ENCODE measurements at regions not wholly inside any gene's neighbourhood (a gene's known extent, or its start where the extent isn't known, plus 50 kb on each side); places are given as distances from the start of the nearest gene placed in this dataset.
"Not testable (repeated sequence)": the region's sequence is repeated elsewhere in the genome, so short reads cannot be mapped to it uniquely, and the experiment has no call there.

DNA sequence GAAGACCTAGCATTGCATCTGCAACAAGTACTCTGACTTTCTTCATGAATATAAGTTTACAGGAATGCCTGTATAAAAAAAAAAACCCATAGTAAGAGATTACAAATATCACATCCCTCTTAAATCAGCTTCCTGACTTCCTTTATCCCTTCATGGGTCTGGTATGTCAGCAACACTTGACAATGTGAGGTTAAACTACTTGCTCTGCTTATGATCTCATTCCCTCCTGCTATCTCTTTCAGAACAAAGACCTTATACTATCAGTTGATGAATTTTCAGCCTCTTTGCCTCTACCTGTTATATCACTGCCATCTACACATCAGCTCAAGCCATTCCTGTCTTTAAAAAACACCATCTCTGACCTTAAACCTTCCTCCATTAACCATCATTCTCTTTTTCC, 130.9 kb upstream of the SAMSN1 start:
- no peak for DNase-seq

DNA sequence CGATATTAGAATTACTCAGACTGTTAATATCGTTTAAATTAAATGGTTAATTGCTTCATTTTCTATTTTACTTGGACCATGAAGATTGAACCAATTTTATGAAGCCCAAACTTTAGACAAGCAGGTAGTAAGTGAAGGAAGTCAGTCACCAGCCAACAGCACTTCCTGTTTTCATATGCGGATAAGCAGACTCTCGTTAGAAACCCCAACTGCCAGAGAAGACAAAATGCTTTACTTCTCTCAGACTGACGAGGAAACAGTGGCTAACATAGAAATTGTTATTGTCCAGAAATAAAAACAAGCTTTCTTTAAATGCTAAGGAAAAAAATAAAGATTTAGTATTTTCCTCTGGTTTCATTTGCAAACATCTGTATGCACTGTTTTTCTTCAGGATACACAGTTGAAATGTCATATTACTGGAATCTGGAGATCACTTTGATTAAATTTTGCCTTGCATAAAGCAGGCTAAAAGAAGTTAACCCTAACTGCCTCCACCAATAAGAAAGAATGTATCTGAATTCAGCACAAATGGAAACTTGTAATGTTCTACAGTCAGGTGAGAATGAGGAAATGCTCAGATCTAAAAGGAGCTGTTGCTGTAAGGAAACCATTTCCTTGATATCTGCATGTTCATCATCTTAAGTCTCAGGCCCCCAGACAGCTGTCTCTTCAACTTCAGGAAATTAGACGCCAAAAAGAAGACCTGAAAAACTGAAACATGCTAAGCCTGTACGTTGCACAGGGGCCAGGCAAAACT, 129.8 kb upstream of the SAMSN1 start:
- no peak for DNase-seq

DNA sequence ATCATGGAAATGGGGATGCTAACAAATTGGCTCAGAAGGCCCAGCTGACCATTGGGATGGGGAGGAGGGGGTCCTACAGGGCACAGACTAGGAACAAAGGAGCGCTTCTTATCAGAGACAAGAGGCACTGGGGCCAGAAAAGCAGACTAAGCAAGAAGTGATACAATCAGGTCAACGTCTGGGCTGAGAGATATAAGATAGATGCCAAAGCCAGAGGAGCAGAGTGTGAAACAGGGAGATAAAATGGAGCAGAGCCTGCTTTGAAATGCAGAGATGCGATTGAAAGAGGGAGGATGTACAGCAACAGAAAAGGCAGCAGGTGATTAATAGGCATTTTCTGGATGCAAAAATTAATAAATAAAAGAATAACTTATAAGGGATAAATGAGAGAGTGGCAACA, 127.5 kb upstream of the SAMSN1 start:
- DNase-seq = no peak

DNA sequence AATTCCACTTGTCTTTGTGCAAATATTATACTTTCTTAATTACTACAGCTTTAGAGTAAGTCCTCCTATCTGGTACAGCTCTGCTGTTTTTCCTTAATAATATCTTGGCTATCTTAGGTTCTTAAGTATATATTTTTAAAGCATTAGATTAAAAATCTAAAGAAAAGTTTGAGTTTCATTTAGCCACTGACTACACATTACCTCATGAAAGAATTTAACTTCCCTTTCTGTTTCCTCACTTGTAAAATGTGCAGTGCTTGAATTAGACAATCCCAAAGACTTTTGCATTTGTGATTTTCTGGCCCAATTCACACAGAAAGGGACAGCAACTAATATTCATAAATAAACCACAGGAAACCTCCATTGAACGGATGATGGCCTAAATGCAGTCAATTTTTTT, 126.4 kb upstream of the SAMSN1 start:
- no peak for DNase-seq

DNA sequence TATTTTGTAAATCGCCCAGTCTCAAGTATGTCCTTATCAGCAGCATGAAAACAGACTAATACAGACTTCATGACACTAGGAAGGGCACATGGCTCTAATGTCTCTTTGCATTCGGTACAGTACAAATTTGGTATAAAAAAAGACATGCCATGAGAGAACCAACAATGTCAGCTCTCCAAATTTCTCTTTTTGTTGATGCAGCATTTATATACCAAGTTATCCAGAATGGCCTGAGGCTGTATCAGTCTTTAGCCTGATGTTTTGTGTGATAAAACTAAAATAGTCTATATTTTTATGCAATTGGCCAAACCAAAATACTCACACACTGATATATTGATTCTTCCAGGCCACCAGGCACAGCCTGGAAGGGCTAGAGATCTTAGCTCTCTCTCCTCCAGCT, 124.3 kb upstream of the SAMSN1 start:
- no peak for DNase-seq

DNA sequence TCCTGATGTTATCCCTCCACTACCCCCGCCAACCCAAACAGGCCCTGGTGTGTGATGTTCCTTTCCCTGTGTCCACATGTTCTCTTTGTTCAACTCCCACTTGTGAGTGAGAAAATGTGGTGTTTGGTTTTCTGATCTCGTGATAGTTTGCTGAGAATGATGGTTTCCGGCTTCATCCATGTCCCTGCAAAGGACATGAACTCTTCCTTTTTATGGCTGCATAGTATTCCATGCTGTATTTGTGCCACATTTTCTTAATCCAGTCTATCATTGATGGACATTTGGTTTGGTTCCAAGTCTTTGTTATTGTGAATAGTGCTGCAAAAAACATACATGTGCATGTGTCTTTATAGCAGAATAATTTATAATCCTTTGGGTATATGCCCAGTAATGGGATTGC, 123.0 kb upstream of the SAMSN1 start:
- not testable (repeated sequence) for DNase-seq

DNA sequence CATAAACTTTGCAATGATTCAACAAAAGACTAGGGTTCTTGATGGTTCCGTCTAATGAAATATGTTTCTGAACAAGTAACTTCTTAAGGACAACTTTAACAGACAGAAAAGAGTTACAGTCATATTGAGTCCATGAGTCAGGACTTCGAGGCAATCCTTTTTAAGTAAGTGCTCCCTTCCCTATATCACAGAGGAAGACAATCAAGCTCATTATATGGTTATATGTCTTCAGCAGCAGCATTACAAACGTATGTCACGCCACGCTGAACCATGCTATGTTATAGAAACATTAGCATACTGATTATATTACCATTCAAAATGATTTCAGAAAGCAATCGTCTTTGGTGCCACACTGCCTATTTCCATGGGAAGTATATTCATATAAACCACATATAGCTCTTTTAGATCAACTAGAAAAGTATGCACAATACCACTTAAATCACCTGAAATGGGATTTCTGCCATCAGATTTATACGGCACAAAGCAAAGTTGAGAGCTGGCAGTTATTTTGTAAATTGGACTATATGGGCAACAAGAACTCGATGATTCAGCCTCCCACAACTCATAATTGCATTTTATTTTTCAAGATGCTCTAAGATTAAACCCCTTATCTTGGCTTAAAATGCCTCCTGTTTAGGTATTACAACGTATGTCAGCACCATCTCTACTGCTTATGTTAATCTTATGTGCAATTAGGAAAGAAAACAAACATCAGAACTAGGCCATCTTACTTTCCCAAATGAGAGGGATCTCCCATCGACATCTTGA, 111.3 kb upstream of the SAMSN1 start:
- no peak for DNase-seq

DNA sequence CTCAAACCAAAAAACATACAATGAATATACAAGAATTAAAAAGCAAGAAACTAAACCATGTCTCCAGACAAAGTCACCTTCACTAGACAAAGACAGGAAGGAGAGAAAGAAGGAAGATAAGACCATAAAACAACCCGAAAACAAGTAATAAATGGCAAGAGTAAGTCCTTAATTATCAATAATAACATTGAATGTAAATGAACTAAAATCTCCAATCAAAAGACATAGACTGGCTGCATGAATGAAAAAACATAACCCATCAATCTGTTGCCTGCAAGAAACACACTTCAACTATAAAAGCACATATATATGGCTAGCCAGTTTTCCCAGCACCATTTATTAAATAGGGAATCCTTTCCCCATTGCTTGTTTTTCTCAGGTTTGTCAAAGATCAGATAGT, 100.8 kb upstream of the SAMSN1 start:
- no peak for DNase-seq

DNA sequence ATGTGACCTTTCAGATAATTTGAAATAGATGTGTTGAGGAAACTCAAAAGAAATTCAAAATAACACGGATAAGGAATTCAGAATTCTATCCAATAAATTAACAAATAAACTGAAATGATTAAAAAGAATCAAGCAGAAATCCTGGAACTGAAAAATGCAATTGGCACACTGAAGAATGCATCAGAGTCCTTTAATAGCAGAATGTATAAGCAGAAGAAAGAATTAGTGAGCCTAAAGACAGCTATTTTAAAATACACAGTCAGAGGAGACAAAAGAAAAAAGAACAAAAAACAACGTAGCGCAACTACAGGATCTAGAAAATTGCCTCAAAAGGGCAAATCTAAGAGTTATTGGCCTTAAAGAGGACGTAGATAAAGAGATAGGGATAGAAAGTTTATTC, 99.6 kb upstream of the SAMSN1 start:
- DNase-seq = no peak

DNA sequence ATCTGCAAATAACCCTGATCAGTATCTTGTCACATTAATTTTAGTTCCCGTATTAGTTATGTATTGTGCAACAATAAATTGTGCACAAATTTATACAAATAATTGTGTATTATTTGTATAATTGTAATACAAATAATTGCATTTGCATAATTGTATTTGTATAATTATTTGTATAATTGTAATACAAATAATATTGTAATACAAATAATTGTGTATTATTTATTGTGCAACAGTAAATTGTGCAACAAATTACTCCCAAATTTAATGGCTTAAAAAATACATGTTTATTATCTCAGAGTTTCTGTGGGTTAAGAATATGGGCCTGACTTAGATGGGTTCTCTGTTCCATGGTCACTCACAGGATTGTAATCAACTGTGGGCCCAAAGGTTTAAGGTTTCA, 86.2 kb upstream of the SAMSN1 start:
- DNase-seq = no peak

DNA sequence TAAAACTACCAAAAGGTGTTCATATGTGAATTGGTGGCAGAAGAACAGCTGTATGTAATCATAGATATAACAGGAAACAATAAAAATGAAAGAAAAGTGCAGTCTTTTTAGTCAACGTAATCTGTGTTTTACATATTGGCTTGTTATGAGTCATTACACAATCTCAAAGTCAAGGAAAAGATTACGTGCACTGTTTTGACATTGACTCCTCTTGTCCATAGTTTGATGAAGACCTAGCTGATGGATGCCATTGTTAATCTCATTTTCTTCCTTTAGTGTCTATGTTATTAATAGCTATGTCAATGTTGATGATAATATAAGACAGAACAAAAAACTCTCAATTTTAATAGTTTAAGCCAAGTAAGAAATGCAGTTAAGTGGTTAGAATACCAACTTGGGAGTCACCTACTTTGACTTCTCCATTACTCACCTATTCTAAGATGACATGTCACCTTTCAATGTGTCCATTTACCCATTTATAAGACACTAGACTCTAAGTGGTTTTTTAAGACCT, 84.5 kb upstream of the SAMSN1 start:
- DNase-seq = no peak

DNA sequence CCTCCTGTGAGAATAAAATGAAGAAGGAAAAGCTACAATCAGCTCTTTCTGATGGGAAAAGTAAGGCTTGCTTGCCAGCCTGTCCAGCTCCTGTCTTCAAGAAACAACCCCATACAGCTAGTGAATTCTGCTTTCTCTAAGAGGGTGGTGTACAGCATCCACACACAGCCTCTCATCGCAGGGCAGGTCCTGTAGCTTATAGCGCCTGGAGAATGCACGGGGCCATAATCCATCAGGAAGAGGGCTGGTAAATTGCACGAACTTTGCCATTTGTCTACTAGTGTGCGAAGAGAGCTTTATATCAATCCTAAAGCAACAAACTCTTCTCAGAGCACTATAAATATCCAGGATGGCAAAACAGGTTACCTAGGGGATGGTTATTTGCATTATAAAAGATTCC, 83.3 kb upstream of the SAMSN1 start:
- no peak for DNase-seq

DNA sequence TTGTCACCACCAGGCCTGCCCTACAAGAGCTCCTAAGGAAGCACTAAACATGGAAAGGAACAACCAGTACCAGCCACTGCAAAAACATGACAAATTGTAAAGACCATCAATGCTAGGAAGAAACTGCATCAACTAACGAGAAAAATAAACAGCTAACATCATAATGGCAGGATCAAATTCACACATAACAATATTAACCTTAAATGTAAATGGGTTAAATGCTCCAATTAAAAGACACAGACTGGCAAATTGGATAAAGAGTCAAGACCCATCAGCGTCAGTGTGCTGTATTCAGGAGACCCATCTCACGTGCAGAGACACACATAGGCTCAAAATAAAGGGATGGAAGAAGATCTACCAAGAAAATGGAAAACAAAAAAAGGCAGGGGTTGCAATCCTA, 77.0 kb upstream of the SAMSN1 start:
- not testable (repeated sequence) for DNase-seq

DNA sequence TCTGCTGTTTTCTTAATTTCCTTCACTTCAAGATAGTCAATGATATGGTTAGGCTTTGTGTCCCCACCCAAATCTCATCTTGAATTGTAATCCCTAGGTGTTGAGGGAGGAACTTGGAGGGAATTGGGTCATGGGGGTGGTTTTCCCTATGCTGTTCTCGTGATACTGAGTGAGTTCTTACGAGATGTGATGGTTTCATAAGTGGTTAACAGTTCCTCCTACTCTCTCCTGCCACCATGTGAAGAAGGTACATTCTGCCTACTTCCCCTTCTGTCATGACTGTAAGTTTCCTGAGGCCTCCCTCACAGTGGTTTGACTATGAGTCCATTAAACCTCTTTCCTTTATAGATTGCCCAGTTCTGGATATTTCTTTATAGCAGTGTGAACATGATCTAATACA, 74.0 kb upstream of the SAMSN1 start:
- no peak for DNase-seq

DNA sequence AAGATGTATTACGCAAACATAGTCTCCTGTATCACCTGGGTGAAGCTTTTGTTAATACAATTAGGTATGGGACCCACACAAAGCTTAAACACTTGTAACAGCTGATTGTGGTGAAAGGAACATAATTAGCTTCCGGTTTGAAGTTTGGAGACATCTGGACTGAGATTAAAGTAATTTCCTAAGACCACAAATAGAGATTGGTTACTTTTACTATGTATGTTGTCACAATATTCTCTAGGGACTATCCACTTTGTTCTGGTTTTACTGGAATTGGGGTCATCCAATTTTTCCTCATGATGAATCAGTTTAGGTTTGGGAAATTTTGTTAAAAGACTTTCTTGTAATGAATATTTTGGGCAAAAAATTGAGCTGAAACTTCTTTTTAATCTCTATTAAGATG, 71.8 kb upstream of the SAMSN1 start:
- DNase-seq = no peak

DNA sequence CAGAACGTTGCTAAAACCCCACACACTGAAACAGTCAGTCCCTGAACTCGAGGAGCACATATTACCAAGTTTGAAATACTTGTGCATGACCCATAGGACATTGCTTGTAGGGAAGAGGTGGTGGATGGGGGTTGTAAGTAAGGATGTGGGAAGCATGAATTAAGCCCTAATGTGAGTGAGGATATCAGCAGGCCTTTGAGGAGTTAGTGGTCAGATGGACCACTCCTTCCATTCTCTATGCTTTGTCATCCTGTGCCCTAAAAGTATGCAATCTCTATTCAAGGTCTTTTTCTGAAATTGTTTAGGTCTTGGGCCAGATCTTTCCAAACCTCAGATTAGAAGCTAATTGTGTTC, 70.9 kb upstream of the SAMSN1 start:
- DNase-seq = no peak

DNA sequence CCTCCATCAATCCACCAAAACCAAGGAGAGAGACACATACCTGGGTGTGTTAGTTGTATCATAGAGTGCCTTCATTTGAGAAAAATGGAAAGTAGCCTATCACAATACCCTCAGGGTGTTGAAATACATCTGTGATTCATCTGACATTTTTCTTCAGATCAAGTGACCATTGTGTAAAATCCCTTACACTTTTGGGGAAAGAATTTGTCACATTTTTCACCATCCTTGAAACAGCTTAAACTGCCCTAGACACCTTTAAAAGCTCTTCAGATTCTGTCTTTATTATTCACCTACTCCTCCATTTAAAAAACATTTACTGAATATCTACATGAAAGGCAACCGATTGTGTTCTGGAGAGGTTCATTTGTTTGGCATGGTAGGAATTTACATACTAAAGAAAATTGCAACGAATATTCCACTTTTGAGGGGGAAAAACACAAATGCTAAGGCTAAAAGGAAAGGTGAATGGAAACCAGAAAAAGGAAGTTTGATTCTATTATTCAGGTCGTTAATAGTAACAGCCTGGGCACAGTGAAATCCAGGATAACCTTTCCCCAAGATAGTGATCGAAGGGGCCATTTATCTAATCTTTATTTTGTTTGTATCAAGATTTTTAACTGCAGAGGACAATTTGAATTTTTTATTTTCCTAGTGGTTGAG, 70.4 kb upstream of the SAMSN1 start:
- DNase-seq = no peak

DNA sequence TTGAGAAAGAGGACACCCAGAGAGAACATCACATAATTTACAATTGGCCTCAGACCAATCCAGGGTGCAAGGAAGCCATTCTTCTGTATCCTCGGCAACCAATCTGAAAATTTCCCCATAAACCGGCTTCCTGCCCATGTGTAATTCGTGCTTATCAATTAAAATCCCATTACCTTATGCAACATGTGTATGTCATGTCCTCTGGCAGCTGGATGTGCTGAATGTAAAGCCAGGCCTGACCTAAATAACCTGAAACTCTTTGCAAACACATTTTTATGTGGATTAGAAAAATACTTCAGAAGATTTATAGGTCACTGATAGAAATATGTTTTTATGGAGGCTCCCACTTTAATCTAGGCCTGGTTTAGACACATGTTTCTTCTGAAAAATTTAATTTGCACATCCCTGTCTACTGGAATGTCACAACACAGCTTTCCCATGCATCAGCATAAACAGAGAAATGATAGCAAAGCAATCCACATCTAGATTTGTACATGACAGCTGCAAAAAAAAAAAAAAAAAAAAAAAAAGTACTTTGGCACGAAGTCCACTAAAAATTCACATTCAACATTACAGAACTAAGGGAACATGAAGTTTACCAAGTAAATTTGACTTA, 69.4 kb upstream of the SAMSN1 start:
- no peak for DNase-seq

DNA sequence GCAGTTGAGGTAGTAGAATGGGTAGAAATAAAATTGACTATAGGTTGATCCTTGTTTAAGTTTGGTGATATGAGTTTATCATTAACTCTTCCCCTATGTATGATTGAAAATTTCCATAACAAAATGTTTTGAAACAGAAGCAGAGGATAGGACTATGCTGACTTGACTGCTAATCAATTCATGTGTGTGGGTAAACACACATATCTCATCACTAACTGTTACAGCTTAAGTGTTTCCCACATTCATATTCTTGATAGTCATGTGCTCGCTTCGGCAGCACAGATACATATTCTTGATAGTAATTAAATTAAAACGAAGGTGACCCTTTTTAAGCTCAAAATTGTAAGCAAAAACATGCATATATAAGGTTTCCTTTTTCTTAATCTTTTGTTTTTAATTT, 68.2 kb upstream of the SAMSN1 start:
- DNase-seq = no peak

DNA sequence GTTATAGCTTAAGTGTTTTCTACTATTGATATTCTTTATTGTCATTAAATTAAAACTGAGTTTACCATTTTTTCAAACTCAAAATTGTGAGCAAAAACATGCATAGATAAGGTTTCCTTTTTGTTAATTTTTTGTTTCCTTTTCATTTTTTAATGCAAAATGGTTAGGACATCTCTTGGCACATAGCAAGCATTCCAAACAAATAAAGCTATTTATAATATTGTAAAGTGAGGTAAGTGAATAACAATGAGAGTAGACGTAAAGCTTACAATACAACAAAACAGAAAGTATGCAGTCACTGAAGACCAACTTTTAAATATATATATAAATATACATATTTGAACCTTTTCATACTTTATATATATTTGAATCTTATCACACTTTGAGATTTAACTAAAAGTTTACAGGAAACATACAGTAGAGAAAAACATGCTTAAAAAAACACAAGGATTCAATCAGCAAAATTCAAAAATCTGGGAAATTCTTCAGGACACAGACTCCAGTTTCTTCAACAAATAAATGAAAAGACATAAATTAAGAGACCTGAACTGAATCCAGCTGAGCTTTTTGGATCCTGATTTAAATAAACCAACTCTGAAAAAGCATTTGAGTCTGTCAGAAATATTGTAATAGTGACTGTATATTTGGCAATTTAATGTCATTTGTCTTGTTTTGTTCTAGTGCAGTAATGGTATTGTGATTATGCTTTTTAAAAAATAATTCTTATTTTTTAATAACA, 67.5 kb upstream of the SAMSN1 start:
- no peak for DNase-seq

DNA sequence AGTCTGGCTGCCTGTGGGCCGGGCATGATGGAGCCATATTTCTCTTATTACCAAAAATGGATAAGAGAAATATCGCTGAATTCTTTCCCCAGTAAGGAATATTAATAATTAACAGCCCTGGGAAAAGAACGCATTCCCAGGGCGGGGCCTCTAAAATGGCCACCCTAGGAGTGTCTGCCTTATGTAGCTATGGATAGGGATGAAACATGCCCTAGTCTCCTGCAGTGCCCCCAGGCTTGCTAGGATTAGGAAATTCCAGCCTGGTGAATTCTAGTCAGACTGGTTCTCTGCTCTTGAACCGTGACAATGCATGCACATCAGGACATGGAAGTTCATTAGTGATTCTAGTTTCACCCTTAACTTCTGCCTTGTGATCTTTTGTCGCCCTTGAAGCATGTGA, 64.0 kb upstream of the SAMSN1 start:
- not testable (repeated sequence) for DNase-seq

DNA sequence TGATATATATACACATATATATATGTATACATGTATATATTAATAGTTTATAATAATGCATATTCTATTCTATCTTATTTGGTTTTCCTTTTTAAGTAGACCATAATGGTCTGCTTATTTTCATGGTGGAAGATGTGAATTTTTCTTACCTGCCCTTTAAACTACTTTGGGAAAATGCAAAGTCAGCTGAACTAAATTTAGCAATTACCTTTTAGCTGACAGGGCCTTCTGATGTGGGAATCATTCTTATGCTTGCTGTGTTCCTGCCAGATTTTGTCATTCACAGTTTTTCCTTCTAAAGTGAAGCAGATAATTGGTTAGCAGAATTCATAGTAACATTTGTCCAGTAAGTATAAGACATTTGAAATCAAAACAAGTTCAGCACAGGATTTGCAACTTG, 63.2 kb upstream of the SAMSN1 start:
- no peak for DNase-seq

DNA sequence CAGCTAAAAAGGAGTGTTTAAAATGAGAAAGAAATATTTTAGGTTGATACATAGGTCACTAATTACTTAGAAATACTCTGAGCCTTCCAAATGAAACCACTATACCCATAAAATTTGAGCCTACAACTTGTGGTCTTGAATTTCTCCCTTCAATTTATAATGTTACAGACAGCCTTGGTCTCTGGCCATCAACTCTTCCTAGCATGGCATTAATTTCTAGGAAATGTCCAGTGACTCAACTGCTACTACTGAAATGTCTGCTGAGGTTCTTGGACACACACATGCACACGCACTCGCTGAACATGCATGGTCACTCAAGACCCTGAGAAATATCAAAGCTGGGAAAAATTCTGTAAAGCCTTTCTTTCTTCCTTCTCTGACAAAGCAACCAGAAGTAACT, 61.1 kb upstream of the SAMSN1 start:
- DNase-seq = no peak

Measured in NCI-H1048 (cell line).